ENCODE measurements at regions not wholly inside any gene's neighbourhood (a gene's known extent, or its start where the extent isn't known, plus 50 kb on each side); places are given as distances from the start of the nearest gene placed in this dataset.

DNA sequence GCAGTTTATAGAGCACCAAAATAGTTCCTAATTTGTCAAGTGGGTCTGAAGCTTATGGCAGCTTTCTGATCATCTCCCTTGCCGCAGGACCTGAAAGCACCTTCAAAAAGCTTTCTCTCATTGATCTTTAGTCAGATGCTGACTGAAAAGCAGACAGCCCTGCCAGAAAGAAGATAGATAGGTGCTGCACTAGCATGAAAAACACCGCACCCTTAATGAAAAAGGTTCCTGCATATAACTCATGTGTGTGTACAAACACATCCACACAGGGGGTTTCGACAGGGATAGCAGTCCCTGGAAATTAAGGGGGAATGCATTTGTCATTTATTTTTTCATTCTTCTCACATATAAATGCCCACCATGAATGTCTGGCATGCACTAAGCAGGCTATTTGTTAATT lies 361.7 kb upstream of the SNX7 start:
- ChIA-PET CTCF (no interaction called here), POLR2A (no interaction called here)
- Histone ChIP-seq H3K4me3 (ENCODE audit: low read depth, low read length) (no peak overlapping the region), H3K9me3 (ENCODE audit: control insufficient read depth, insufficient read depth, low read length) (no peaks in the 10 kb centered on the region), H3K27me3 (ENCODE audit: control insufficient read depth, insufficient read depth, low read length) (no peaks in the 10 kb centered on the region), H3K27ac (ENCODE audit: low read depth, low read length) (no peak overlapping the region)
- TF ChIP-seq, protein P1, sequence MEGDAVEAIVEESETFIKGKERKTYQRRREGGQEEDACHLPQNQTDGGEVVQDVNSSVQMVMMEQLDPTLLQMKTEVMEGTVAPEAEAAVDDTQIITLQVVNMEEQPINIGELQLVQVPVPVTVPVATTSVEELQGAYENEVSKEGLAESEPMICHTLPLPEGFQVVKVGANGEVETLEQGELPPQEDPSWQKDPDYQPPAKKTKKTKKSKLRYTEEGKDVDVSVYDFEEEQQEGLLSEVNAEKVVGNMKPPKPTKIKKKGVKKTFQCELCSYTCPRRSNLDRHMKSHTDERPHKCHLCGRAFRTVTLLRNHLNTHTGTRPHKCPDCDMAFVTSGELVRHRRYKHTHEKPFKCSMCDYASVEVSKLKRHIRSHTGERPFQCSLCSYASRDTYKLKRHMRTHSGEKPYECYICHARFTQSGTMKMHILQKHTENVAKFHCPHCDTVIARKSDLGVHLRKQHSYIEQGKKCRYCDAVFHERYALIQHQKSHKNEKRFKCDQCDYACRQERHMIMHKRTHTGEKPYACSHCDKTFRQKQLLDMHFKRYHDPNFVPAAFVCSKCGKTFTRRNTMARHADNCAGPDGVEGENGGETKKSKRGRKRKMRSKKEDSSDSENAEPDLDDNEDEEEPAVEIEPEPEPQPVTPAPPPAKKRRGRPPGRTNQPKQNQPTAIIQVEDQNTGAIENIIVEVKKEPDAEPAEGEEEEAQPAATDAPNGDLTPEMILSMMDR (IDR thresholded peaks at IDR 0.05; ENCODE audit: low read depth, low read length) = no peak
- DNase-seq (ENCODE audit: low read depth, low spot score) = no peak

DNA sequence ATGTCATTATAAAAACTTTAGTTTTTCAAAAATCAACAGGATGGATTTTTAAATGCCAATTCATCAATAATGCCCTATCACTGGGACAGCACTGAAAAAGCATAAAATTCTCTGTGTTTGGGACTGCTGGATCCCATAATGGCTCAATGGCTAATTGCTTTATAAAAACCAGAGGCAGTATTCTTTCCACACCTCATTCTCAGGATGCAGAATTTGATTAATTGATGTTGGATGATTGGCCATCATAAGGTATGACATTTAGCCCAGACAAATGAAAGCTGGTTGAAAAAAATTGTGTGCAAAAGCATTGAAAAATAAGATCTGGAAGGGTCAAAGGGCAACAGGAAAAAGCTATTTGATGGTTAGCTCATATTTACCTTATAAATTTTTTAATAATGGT lies 362.2 kb upstream of the SNX7 start:
- Histone ChIP-seq H3K27ac (ENCODE audit: low read depth, low read length) (no peak overlapping the region), H3K9me3 (ENCODE audit: control insufficient read depth, insufficient read depth, low read length) (no peaks in the 10 kb centered on the region), H3K27me3 (ENCODE audit: control insufficient read depth, insufficient read depth, low read length) (no peaks in the 10 kb centered on the region), H3K4me3 (ENCODE audit: low read depth, low read length) (no peak overlapping the region)
- POLR2A ChIA-PET = no interaction called here
- DNase-seq (ENCODE audit: low read depth, low spot score) = no peak
- TF ChIP-seq, protein P1 (IDR thresholded peaks at IDR 0.05; ENCODE audit: low read depth, low read length) = no peak
- CTCF ChIA-PET = no interaction called here

DNA sequence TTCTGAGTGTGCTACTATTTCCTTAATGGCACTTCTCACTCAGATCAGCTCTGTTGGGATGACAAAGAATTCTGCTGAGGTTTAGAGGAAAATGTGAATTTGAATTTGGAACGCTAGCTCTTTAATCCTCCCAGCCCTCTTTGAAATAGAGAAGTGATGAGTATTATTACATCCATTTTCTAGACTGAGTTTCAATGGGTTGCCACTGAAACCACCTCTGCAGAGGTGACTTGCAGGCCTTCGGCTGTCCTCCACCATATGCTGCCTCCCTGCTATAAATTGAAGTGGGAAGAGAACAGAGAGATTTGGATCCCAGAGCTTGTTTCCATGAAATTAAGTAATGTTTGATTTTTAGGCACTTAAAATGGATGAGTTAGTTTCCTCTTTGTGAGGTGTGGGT lies 363.2 kb upstream of the SNX7 start:
- Histone ChIP-seq H3K4me3 (ENCODE audit: low read depth, low read length) (no peak overlapping the region), H3K27me3 (ENCODE audit: control insufficient read depth, insufficient read depth, low read length) (no peaks in the 10 kb centered on the region), H3K27ac (ENCODE audit: low read depth, low read length) (no peak overlapping the region), H3K9me3 (ENCODE audit: control insufficient read depth, insufficient read depth, low read length) (no peaks in the 10 kb centered on the region)
- TF ChIP-seq, protein P1 (IDR thresholded peaks at IDR 0.05; ENCODE audit: low read depth, low read length) = no peak
- POLR2A ChIA-PET = no interaction called here
- no peak for DNase-seq (ENCODE audit: low read depth, low spot score)
- CTCF ChIA-PET = interaction anchor here (1.3 kb wide), 1 partner anchor 170 kb away, joined by 4 read pairs; no protein-coding TSS in a partner anchor

DNA sequence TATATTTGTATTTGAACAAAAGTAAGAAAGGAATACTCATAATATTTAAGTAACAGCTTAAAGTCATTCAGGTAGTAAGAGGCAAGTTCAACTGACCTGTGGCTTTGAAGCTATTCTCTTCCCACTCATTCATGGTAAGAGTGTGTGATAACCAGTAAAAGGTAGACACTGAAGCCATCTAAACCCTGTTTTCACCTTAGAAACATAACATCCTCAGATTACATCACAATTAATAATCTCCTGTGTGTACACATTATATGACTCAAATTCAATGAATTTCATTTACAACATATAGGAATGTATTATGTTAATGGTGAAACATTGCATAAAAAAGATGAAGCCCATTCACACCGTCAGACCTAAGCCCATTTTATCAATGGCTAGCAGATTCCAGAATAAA lies 364.8 kb upstream of the SNX7 start:
- Histone ChIP-seq H3K27ac (ENCODE audit: low read depth, low read length) (no peak overlapping the region), H3K27me3 (ENCODE audit: control insufficient read depth, insufficient read depth, low read length) (no peaks in the 10 kb centered on the region), H3K9me3 (ENCODE audit: control insufficient read depth, insufficient read depth, low read length) (no peaks in the 10 kb centered on the region), H3K4me3 (ENCODE audit: low read depth, low read length) (no peak overlapping the region)
- ChIA-PET POLR2A (no interaction called here), CTCF (no interaction called here)
- no peak for DNase-seq (ENCODE audit: low read depth, low spot score)
- TF ChIP-seq, protein P1 (IDR thresholded peaks at IDR 0.05; ENCODE audit: low read depth, low read length) = no peak

DNA sequence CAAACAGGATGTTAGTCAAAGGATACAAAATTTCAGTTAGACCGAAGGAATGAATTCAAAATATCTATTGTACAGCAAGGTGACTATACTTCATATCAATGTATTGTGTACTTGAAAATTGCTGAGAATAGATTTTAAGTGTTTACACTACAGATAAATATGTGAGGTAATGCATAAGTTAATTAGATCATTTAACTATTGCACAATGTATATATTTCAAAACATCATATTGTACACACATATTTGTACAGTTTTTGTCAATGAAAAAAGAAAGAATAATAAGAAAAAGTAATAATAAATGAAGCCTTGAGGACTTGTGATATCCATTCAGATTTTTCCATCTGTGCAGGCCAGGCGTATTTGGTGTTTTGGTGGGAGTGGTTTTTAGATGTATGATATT lies 367.4 kb upstream of the SNX7 start:
- H3K27ac ChIP-seq (ENCODE audit: low read depth, low read length) = no peak overlapping the region
- no peaks in the 10 kb centered on the region for H3K9me3 ChIP-seq (ENCODE audit: control insufficient read depth, insufficient read depth, low read length)
- H3K4me3 ChIP-seq (ENCODE audit: low read depth, low read length) = no peak overlapping the region
- no peaks in the 10 kb centered on the region for H3K27me3 ChIP-seq (ENCODE audit: control insufficient read depth, insufficient read depth, low read length)
- TF ChIP-seq, protein P1 (IDR thresholded peaks at IDR 0.05; ENCODE audit: low read depth, low read length) = no peak
- ChIA-PET POLR2A (no interaction called here), CTCF (no interaction called here)
- no peak for DNase-seq (ENCODE audit: low read depth, low spot score)
